OCI-LY3 (cell line): ENCODE measurements at regions not wholly inside any gene's neighbourhood (a gene's known extent, or its start where the extent isn't known, plus 50 kb on each side); places are given as distances from the start of the nearest gene placed in this dataset.
"Not testable (repeated sequence)": the region's sequence is repeated elsewhere in the genome, so short reads cannot be mapped to it uniquely, and the experiment has no call there.

Source experiments
- H2AFZ ChIP-seq: fragments of 200-600, 300-600 bp; shearing (Covaris generic); 2 replicates; pipeline ENCODE4 v1.6.0; 2014; ENCODE audit warnings: antibody characterized with exemption, low read depth, low read length
- H3K27ac ChIP-seq: fragments of 200-600, 300-600 bp; sonication (generic); 2 replicates; pipeline ENCODE4 v1.5.1; 2014; ENCODE audit warnings: mild to moderate bottlenecking, low read length, moderate library complexity, mixed read lengths
- H3K27me3 ChIP-seq: fragments of 200-600, 300-600 bp; sonication (generic); 2 replicates; pipeline ENCODE4 v1.6.1; 2014; ENCODE audit warnings: low read depth, low read length, mixed read lengths
- H3K36me3 ChIP-seq: fragments of 200-600, 300-600 bp; sonication (generic); replicated peaks from 2 replicates; pipeline ENCODE3; 2014; ENCODE audit warnings: low read depth, low read length, mixed read lengths
- H3K4me1 ChIP-seq: fragments of 300-600, 200-600 bp; sonication (generic); 2 replicates; pipeline ENCODE4 v1.6.1; 2014; ENCODE audit warnings: low read length, mixed read lengths
- H3K4me2 ChIP-seq: fragments of 200-600, 300-600 bp; sonication (generic); 2 replicates; pipeline ENCODE4 v1.6.1; 2014; ENCODE audit warnings: low read length, mixed read lengths
- H3K4me3 ChIP-seq: fragments of 300-600, 200-600 bp; sonication (generic); 2 replicates; pipeline ENCODE4 v1.5.1; 2014; ENCODE audit warnings: antibody characterized with exemption, mild to moderate bottlenecking, low read length, moderate library complexity
- H3K79me2 ChIP-seq: fragments of 300-600, 200-600 bp; shearing (Covaris generic); 2 replicates; pipeline ENCODE4 v1.6.1; 2014; ENCODE audit warnings: mild to moderate bottlenecking, low read length, mixed read lengths
- H3K9ac ChIP-seq: fragments of 300-600, 200-600 bp; shearing (Covaris generic); 2 replicates; pipeline ENCODE4 v1.6.0; 2014; ENCODE audit warnings: mild to moderate bottlenecking, low read length, moderate library complexity
- H3K9me3 ChIP-seq: fragments of 200-600, 300-600 bp; shearing (Covaris generic); 2 replicates; pipeline ENCODE4 v1.6.1; 2014; ENCODE audit warnings: low read length, mixed read lengths; ENCODE audit not compliant: insufficient read depth
- H4K20me1 ChIP-seq: fragments of 200-600, 300-600 bp; sonication (generic); 2 replicates; pipeline ENCODE4 v1.6.1; 2016; ENCODE audit warnings: low read length, mixed read lengths; ENCODE audit not compliant: insufficient read depth
- EZH2phosphoT487 ChIP-seq: fragments of 200-600 bp; shearing (Covaris generic); IDR thresholded peaks from 2 replicates; pipeline ENCODE4 v1.6.1; 2018; ENCODE audit warnings: antibody characterized with exemption, mixed run types, low read depth
- TF ChIP-seq, protein P1 (sequence below): fragments of 200-600, 300-600 bp; sonication (generic); IDR thresholded peaks from 2 replicates; pipeline ENCODE4 v1.5.1; 2014; ENCODE audit warnings: antibody characterized with exemption, low read length, low read depth

DNA sequence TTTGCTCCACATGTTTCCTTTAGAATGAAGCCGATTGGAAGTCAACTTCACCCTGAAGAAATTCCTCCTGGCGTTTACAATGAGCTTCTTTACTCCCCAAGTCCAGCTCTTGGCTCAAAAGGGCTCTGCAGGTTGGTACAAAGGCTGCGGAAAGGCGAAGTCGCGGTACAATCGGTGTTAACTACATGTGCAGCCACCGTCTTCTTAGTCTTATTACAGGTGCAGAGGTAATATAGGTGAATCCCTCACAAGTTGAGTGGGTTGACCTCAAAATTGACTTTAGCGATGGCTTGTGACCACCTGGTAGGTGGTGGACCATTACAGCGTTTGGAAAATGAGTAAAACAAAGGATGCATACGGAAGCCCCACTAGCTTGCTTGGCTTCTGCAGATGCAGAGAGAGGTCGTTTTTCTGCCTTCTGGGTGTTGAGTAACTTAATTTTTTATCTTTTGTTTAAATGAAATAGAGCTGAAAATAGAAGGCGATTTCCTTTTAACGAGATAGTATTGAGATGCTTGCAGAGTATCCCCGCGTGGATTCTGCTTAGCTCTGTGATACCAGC, 98.0 kb downstream of the TRIM27 start:
- Histone ChIP-seq H3K9me3 (no peaks in the 10 kb centered on the region), H3K27me3 (no peaks in the 10 kb centered on the region), H3K9ac (no peak overlapping the region), H3K79me2 (no peaks in the 10 kb centered on the region), H2AFZ (no peak overlapping the region), H3K4me1 (no peaks in the 10 kb centered on the region), H4K20me1 (no peaks in the 10 kb centered on the region), H3K36me3 (no peaks in the 10 kb centered on the region), H3K4me2 (no peak overlapping the region), H3K27ac (no peak overlapping the region), H3K4me3 (no peak overlapping the region)
- TF ChIP-seq, protein P1, sequence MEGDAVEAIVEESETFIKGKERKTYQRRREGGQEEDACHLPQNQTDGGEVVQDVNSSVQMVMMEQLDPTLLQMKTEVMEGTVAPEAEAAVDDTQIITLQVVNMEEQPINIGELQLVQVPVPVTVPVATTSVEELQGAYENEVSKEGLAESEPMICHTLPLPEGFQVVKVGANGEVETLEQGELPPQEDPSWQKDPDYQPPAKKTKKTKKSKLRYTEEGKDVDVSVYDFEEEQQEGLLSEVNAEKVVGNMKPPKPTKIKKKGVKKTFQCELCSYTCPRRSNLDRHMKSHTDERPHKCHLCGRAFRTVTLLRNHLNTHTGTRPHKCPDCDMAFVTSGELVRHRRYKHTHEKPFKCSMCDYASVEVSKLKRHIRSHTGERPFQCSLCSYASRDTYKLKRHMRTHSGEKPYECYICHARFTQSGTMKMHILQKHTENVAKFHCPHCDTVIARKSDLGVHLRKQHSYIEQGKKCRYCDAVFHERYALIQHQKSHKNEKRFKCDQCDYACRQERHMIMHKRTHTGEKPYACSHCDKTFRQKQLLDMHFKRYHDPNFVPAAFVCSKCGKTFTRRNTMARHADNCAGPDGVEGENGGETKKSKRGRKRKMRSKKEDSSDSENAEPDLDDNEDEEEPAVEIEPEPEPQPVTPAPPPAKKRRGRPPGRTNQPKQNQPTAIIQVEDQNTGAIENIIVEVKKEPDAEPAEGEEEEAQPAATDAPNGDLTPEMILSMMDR: no peak
- no peak for TF ChIP-seq EZH2phosphoT487

DNA sequence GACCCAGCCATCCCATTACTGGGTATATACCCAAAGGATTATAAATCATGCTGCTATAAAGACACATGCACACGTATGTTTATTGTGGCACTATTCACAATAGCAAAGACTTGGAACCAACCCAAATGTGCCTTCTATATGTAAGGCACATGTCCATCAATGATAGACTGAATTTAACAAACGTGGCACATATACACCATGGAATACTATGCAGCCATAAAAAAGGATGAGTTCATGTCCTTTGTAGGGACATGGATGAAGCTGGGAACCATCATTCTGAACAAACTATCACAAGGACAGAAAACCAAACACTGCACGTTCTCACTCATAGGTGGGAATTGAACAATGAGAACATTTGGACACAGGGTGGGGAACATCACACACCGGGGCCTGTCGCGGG, 92.1 kb downstream of the TRIM27 start:
- H3K79me2 ChIP-seq, H3K4me2 ChIP-seq, H3K9me3 ChIP-seq, H4K20me1 ChIP-seq, H3K27me3 ChIP-seq, H2AFZ ChIP-seq, H3K4me3 ChIP-seq, H3K27ac ChIP-seq, H3K4me1 ChIP-seq, H3K36me3 ChIP-seq, H3K9ac ChIP-seq: not testable (repeated sequence)

DNA sequence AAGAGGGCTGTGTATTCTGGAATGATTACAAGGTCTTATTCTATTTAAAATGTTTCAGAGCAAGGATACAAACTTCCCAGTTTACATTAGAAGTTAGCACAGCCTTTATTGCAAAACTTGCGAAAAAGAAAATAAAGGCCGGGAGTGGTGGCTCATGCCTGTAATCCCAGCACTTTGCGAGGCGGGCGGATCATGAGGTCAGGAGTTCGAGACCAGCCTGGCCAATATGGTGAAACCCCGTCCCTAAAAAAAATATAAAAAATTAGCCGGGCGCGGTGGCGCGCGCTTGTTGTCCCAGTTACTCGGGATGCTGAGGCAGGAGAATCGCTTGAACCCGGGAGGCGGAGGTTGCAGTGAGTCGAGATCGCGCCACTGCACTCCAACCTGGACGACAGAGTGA, 87.1 kb downstream of the TRIM27 start:
- not testable (repeated sequence) for H3K79me2 ChIP-seq, H3K36me3 ChIP-seq, H3K4me1 ChIP-seq, H3K9ac ChIP-seq, H3K27me3 ChIP-seq, H3K9me3 ChIP-seq, H3K27ac ChIP-seq, H4K20me1 ChIP-seq, H3K4me3 ChIP-seq, H2AFZ ChIP-seq
- H3K4me2 ChIP-seq: 0 out of 2 replicates have a peak overlapping the region, but pooled peaks have one; percentile 96

DNA sequence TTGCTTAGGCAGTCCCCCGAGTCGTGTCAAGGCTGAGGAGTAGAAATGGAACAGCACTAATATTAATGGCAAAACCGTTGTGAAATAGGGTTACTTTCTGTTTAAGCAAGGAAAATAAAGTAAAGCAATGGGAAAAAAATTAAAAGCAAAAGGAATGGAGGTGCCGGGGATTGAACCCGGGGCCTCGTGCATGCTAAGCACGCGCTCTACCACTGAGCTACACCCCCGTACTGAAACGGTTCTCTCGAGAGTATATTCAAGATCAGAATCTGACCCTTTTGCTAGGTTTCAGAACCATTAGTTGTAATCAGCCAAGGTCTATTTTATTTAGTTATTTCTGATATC, 85.5 kb downstream of the TRIM27 start:
- peak overlapping the region; percentile 86 for H3K4me3 ChIP-seq
- peak overlapping the region; percentile 69 for H3K9ac ChIP-seq
- H3K4me1 ChIP-seq: peaks cover 6% of the 10 kb centered on the region
- peak overlapping the region; percentile 96 for H3K4me2 ChIP-seq
- peak overlapping the region; percentile 61 for H3K27ac ChIP-seq
- no peaks in the 10 kb centered on the region for H3K36me3 ChIP-seq
- H3K9me3 ChIP-seq: no peaks in the 10 kb centered on the region
- H4K20me1 ChIP-seq: no peaks in the 10 kb centered on the region
- TF ChIP-seq EZH2phosphoT487: no peak
- TF ChIP-seq, protein P1: no peak
- peak overlapping the region; percentile 74 for H2AFZ ChIP-seq
- H3K27me3 ChIP-seq: peaks cover 5% of the 10 kb centered on the region
- no peaks in the 10 kb centered on the region for H3K79me2 ChIP-seq

DNA sequence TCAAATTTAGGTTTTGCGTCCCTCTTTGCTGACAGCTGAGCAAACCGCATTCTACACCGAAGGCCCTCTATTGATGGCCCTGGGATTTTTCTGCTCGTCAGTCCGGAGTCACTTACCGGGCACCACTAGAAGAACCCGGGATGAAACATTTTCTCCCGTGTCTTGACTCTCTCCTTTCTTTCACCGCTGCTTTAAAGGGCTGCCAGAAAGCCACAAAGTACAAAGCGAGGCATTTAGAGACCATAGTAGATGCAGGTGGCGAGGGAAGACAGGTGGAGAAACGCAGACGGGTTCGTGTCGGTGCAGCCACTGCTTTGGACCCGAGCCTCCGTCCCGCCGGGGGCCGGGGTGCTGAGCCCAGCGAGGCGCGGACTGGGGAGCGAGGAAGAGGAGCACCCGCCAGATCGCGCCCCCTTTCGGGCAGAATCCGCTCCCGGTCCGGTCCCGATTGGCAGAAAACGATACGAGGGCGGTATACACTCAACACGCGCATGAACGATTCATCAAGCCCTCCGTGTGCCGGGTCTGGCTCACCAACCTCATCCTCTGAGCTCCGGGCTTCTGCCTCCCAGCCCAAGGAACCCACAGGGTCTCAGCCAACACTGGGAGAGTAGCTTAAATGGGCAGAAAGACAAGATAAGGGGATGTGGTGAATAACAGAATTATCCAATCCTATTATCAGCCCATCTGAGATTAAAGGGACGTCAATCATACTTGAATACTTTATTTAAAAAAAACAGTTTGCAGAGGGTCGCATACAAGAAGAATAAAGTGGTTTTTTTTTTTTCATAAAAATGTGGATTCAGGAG, 84.9 kb downstream of the TRIM27 start:
- TF ChIP-seq, protein P1: peak; percentile 49
- TF ChIP-seq EZH2phosphoT487: no peak
- no peaks in the 10 kb centered on the region for H3K9me3 ChIP-seq
- peak overlapping the region; percentile 76 for H3K4me2 ChIP-seq
- no peaks in the 10 kb centered on the region for H3K79me2 ChIP-seq
- H2AFZ ChIP-seq: peak overlapping the region; percentile 74
- H3K4me3 ChIP-seq: peak overlapping the region; percentile 86
- peak overlapping the region; percentile 61 for H3K27ac ChIP-seq
- peaks cover 5% of the 10 kb centered on the region for H3K27me3 ChIP-seq
- H3K36me3 ChIP-seq: no peaks in the 10 kb centered on the region
- peaks cover 6% of the 10 kb centered on the region for H3K4me1 ChIP-seq
- peak overlapping the region; percentile 69 for H3K9ac ChIP-seq
- no peaks in the 10 kb centered on the region for H4K20me1 ChIP-seq
